Activated T-helper 17 cell treated with anti-CD3 and anti-CD28 coated beads, Interleukin-2, amount 50 U/mL, for 72 hours (primary cell): ENCODE measurements at regions not wholly inside any gene's neighbourhood (a gene's known extent, or its start where the extent isn't known, plus 50 kb on each side); places are given as distances from the start of the nearest gene placed in this dataset.

Experiments
- ATAC-seq: fragments of 150-1000 bp; cut with Tn5 transposase; replicated peaks from 2 replicates; pipeline ENCODE4 v1.10.0; 2021; ENCODE audit warnings: mild to moderate bottlenecking, moderate library complexity
- H3K27ac Mint-ChIP-seq: one replicate; pipeline ENCODE4 v1.8.0; 2022; ENCODE audit warnings: mixed read lengths
- H3K27me3 Mint-ChIP-seq: one replicate; pipeline ENCODE4 v1.8.0; 2022; ENCODE audit warnings: mixed read lengths
- H3K36me3 Mint-ChIP-seq: one replicate; pipeline ENCODE4 v1.8.0; 2022; ENCODE audit warnings: low read depth, mild to moderate bottlenecking, mixed read lengths
- H3K4me1 Mint-ChIP-seq: one replicate; pipeline ENCODE4 v1.8.0; 2022; ENCODE audit warnings: mixed read lengths
- H3K4me3 Mint-ChIP-seq: one replicate; pipeline ENCODE4 v1.8.0; 2022; ENCODE audit warnings: mild to moderate bottlenecking, mixed read lengths
- H3K9me3 Mint-ChIP-seq: one replicate; pipeline ENCODE4 v1.8.0; 2022; ENCODE audit warnings: mixed read lengths

GRCh38 chr9:81379655-81380054 is 309.7 kb downstream of the TLE1 start:
- no peak for ATAC-seq
- Mint-ChIP-seq H3K4me1 (no peaks in the 10 kb centered on the region), H3K27ac (no peak overlapping the region), H3K4me3 (no peak overlapping the region), H3K36me3 (no peaks in the 10 kb centered on the region), H3K27me3 (no peaks in the 10 kb centered on the region), H3K9me3 (peaks cover 11% of the 10 kb centered on the region)

GRCh38 chr9:81377921-81378320 is 311.4 kb downstream of the TLE1 start:
- no peaks in the 10 kb centered on the region for H3K27me3 Mint-ChIP-seq
- no peaks in the 10 kb centered on the region for H3K36me3 Mint-ChIP-seq
- ATAC-seq = no peak

GRCh38 chr9:81377320-81377719 is 312.0 kb downstream of the TLE1 start:
- H3K36me3 Mint-ChIP-seq = no peaks in the 10 kb centered on the region
- no peak overlapping the region for H3K4me3 Mint-ChIP-seq
- no peaks in the 10 kb centered on the region for H3K4me1 Mint-ChIP-seq
- H3K27me3 Mint-ChIP-seq = no peaks in the 10 kb centered on the region
- ATAC-seq = no peak
- H3K9me3 Mint-ChIP-seq = peaks cover 14% of the 10 kb centered on the region
- no peak overlapping the region for H3K27ac Mint-ChIP-seq

More at GRCh38 chr9:81377921-81378320, 311.4 kb downstream of the TLE1 start:
- H3K27ac Mint-ChIP-seq = no peak overlapping the region
- H3K9me3 Mint-ChIP-seq = peaks cover 14% of the 10 kb centered on the region
- no peak overlapping the region for H3K4me3 Mint-ChIP-seq
- H3K4me1 Mint-ChIP-seq = no peaks in the 10 kb centered on the region

GRCh38 chr9:81375187-81376100 is 313.9 kb downstream of the TLE1 start:
- Mint-ChIP-seq H3K9me3 (peaks cover 11% of the 10 kb centered on the region), H3K27ac (no peak overlapping the region), H3K27me3 (no peaks in the 10 kb centered on the region), H3K36me3 (no peaks in the 10 kb centered on the region), H3K4me3 (no peak overlapping the region), H3K4me1 (no peaks in the 10 kb centered on the region)
- no peak for ATAC-seq

GRCh38 chr9:81374459-81375186 is 314.7 kb downstream of the TLE1 start:
- H3K36me3 Mint-ChIP-seq = no peaks in the 10 kb centered on the region
- no peak overlapping the region for H3K27ac Mint-ChIP-seq
- ATAC-seq = no peak
- no peaks in the 10 kb centered on the region for H3K4me1 Mint-ChIP-seq
- H3K27me3 Mint-ChIP-seq = no peaks in the 10 kb centered on the region
- H3K9me3 Mint-ChIP-seq = peaks cover 11% of the 10 kb centered on the region
- no peak overlapping the region for H3K4me3 Mint-ChIP-seq

GRCh38 chr9:81373294-81373693 is 316.1 kb downstream of the TLE1 start:
- Mint-ChIP-seq H3K36me3 (no peaks in the 10 kb centered on the region), H3K27me3 (no peaks in the 10 kb centered on the region), H3K27ac (no peak overlapping the region), H3K9me3 (peaks cover 7% of the 10 kb centered on the region), H3K4me1 (no peaks in the 10 kb centered on the region), H3K4me3 (no peak overlapping the region)
- ATAC-seq = no peak

GRCh38 chr9:81372628-81373191 is 316.6 kb downstream of the TLE1 start:
- Mint-ChIP-seq H3K27ac (no peak overlapping the region), H3K27me3 (no peaks in the 10 kb centered on the region)
- no peak for ATAC-seq

GRCh38 chr9:81371824-81372223 is 317.5 kb downstream of the TLE1 start:
- no peaks in the 10 kb centered on the region for H3K27me3 Mint-ChIP-seq
- H3K4me1 Mint-ChIP-seq = no peaks in the 10 kb centered on the region
- H3K27ac Mint-ChIP-seq = no peak overlapping the region
- no peaks in the 10 kb centered on the region for H3K36me3 Mint-ChIP-seq
- H3K4me3 Mint-ChIP-seq = no peak overlapping the region
- H3K9me3 Mint-ChIP-seq = peaks cover 7% of the 10 kb centered on the region
- no peak for ATAC-seq

More at GRCh38 chr9:81372628-81373191, 316.6 kb downstream of the TLE1 start:
- H3K9me3 Mint-ChIP-seq = peaks cover 7% of the 10 kb centered on the region
- H3K36me3 Mint-ChIP-seq = no peaks in the 10 kb centered on the region
- no peaks in the 10 kb centered on the region for H3K4me1 Mint-ChIP-seq
- H3K4me3 Mint-ChIP-seq = no peak overlapping the region

- Mint-ChIP-seq H3K4me1 (no peaks in the 10 kb centered on the region), H3K27ac (no peak overlapping the region), H3K36me3 (no peaks in the 10 kb centered on the region), H3K9me3 (peaks cover 12% of the 10 kb centered on the region), H3K27me3 (no peaks in the 10 kb centered on the region), H3K4me3 (no peak overlapping the region)
- no peak for ATAC-seq
Measured at GRCh38 chr9:81370650-81371049, 318.7 kb downstream of the TLE1 start.

GRCh38 chr9:81370096-81370495 is 319.3 kb downstream of the TLE1 start:
- Mint-ChIP-seq H3K27me3 (no peaks in the 10 kb centered on the region), H3K27ac (no peak overlapping the region), H3K4me1 (no peaks in the 10 kb centered on the region), H3K36me3 (no peaks in the 10 kb centered on the region), H3K9me3 (peaks cover 14% of the 10 kb centered on the region), H3K4me3 (no peak overlapping the region)
- ATAC-seq = no peak

GRCh38 chr9:81369121-81369520 is 320.2 kb downstream of the TLE1 start:
- H3K36me3 Mint-ChIP-seq = no peaks in the 10 kb centered on the region
- no peaks in the 10 kb centered on the region for H3K4me1 Mint-ChIP-seq
- H3K27ac Mint-ChIP-seq = no peak overlapping the region
- peaks cover 17% of the 10 kb centered on the region for H3K9me3 Mint-ChIP-seq
- no peaks in the 10 kb centered on the region for H3K27me3 Mint-ChIP-seq
- no peak overlapping the region for H3K4me3 Mint-ChIP-seq
- ATAC-seq = no peak

- H3K36me3 Mint-ChIP-seq = no peaks in the 10 kb centered on the region
- peaks cover 31% of the 10 kb centered on the region for H3K9me3 Mint-ChIP-seq
- H3K27me3 Mint-ChIP-seq = no peaks in the 10 kb centered on the region
- H3K27ac Mint-ChIP-seq = no peak overlapping the region
- H3K4me1 Mint-ChIP-seq = no peaks in the 10 kb centered on the region
- H3K4me3 Mint-ChIP-seq = no peak overlapping the region
- ATAC-seq = no peak
Measured at GRCh38 chr9:81363916-81364480, 325.3 kb downstream of the TLE1 start.

- no peaks in the 10 kb centered on the region for H3K36me3 Mint-ChIP-seq
- no peaks in the 10 kb centered on the region for H3K4me1 Mint-ChIP-seq
- H3K9me3 Mint-ChIP-seq = peaks cover 25% of the 10 kb centered on the region
- H3K27ac Mint-ChIP-seq = no peak overlapping the region
- no peaks in the 10 kb centered on the region for H3K27me3 Mint-ChIP-seq
- no peak overlapping the region for H3K4me3 Mint-ChIP-seq
- ATAC-seq = no peak
Measured at GRCh38 chr9:81361296-81361695, 328.1 kb downstream of the TLE1 start.

- ATAC-seq = no peak
- Mint-ChIP-seq H3K36me3 (no peaks in the 10 kb centered on the region), H3K9me3 (peaks cover 10% of the 10 kb centered on the region), H3K27ac (no peak overlapping the region), H3K4me1 (no peaks in the 10 kb centered on the region), H3K4me3 (no peak overlapping the region), H3K27me3 (no peaks in the 10 kb centered on the region)
Measured at GRCh38 chr9:81351166-81351565, 338.2 kb downstream of the TLE1 start.
